ENCODE measurements at regions not wholly inside any gene's neighbourhood (a gene's known extent, or its start where the extent isn't known, plus 50 kb on each side); places are given as distances from the start of the nearest gene placed in this dataset.
"Not testable (repeated sequence)": the region's sequence is repeated elsewhere in the genome, so short reads cannot be mapped to it uniquely, and the experiment has no call there.

GRCh38 chr21:25531538-25532250, 75.6 kb downstream of the MRPL39 start:
- not testable (repeated sequence) for DNase-seq

GRCh38 chr21:25528515-25528914, 78.8 kb downstream of the MRPL39 start:
- no peak for DNase-seq

DNA sequence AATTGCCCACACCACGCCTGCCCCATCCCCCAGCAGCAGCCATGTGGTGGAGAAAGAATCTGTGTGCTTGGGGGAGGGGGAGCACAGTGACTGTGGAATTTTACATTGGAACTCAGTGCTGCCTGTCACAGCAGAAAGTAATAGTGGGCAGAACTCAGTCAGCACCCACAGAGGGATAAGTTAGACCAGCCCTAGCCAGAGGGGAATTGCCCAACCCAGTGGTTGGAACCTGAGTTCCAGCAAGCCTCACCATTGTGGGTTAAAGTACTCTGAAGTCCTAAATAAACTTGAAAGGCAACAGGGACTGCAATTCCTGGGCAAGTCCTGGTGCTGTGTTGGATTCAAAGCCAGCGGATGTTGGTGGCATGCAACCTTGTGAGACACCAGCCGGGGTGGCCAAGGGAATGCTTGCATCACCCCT, 88.8 kb downstream of the MRPL39 start:
- DNase-seq: no peak

DNA sequence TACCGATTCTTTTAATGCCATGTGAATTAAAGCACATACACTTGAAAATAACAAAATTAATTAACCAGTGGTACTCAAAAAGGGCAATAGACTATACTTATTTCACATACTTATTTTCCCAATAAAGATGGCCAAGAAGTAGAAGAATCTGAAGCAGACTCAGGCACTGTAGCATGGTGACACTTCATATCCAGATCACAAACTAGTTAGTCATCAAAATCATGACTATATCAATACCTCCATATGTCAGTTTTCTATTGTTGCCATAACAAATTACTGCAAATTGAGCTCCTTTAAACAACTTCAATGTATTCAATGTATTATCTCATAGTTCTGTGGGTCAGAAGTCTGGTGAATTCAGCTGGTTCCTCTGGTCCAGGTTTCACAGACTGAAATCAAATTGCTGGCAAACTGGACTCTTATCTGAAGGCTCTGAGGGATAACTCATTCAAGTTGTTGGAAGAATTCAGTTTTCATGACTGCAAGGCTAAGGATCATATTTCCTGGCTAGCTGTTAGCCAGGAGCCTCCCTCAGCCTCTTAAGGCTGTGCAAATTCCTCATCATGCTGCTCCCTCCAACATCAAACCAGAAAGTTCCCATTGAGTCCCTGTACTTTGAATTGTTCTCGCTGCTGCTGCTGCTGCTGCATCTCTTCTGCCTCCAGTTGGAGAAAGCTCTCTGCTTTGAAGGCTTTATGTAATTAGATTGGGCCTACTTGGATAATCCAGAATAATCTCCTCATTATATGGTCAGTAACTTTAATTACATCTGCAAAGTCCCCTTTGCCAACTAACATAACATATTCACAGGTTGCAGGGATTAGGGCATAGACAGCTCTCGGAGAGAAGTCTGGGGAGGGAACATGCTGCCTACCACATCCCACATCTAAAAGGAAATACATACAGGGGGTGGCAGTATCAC, 91.5 kb downstream of the MRPL39 start:
- DNase-seq: no peak

DNA sequence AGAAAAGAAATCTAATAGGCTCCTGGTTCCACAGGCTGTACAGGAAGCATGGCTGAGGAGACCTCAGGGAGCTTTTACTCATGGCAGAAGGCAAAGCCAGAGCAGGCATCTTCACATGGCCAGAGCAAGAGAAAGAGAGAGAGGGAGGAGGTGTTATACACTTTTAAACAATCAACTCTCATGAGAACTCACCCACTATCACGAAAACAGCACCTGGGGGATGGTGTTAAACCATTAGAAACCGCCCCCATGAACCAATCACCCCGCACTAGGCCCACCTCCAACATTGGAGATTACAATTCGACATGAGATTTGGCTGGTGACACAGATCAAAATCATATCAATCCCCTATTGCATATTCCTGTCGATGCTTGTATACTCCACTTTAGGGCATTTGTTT, 93.5 kb downstream of the MRPL39 start:
- no peak for DNase-seq

DNA sequence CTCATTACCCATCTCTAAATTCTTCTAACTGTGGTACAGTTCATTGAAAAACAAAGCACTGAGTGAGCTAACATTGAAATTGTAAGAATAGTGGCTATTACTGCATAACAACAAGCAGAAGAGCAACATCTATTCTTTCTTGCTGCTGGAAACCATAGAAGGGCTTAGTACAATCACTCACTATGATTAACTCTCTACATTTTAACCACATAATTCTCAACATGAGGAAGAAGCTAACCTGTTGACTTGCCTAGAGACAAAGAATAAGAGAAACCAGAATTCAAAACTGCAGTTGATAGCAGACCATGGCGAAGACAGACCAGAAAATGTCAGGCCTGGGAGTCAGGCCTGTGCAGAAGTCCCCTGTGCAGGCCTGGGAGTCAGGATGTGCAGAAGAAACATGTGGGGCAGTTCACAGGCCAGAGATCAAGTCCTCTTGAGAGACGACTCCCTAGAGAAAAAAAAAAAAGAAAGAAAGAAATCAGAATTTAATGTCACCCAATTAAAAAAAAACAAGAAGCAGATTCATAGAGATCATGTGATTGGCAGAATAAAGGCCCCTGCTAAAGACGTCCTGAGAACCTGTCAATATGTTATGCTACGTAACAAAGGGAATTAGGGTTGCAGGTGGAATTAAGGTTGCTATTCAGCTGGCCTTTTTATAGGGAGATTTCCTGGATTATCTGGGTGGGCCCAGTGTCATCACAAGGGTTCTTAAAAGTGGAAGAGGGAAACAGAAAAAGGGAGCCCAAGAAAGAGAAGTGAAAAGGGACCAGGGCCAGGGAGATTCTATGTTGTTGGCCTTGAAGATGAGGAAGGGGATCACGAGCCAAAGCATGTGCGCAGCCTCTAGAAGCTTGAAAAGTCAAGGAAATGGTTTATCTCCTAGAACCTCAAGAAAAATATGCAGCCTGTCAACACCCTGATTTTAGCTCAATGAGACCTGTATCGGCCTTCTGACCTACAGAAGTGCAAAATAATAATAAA, 94.9 kb downstream of the MRPL39 start:
- DNase-seq: no peak

- DNase-seq: no peak
These were observed 97.4 kb downstream of the MRPL39 start for GRCh38 chr21:25509862-25510261.

DNA sequence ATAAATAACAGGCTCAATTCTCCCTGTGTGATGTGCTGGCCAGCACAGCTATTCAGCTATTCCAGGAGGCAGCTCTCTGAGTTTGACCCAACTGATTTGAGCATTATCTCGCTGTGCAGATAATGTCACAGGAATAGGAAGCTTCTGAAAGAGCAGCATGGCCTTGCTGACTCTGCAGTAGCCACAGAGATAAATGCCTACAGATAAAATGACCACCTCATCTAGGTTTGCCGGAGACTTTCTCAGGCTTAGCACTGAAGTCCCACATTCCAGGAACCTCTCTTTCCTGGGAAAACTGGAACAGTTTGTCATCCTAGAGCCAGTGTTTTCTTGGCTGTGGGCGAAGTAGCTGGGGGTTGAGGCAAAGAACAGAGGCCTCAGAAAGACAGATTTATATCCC, 98.9 kb downstream of the MRPL39 start:
- DNase-seq: no peak

- no peak for DNase-seq
These were observed 99.8 kb downstream of the MRPL39 start for GRCh38 chr21:25507522-25507921.

DNA sequence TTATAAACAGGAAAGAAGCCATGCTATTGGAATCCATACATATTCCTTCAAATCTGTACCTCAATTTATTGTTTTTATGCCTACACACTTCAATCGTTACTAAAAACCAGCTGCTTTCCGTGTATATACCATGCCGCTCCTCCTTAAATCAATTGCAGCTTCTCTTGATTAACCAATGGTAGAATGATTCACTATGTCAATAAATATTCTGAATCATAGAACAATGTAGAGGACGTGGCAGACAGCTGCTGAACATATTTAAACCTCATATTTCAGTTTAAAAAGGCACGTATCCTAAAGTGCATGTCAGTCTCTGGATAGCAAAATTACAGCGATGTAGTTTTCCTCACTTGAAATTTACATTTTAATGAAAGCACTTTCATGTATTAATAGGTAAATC, 100.4 kb downstream of the MRPL39 start:
- no peak for DNase-seq

DNA sequence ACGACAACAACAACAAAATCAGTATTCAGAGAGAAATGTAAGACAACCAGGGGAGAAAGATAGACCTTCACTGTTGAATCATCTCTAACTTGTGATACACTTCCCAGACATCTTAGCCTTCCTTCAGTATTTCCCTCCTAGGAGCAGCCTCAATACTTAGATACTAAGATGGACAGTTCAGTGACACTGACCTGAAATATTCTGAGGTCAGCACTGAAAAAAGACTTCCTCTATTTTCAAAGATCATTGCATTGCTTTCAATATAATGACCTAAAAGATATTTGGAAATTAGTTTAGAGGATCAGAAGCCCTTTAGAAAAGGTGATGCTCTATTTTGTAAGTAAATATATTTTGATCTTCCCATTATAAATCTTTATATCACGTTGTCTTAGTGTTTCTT, 101.0 kb downstream of the MRPL39 start:
- no peak for DNase-seq

DNA sequence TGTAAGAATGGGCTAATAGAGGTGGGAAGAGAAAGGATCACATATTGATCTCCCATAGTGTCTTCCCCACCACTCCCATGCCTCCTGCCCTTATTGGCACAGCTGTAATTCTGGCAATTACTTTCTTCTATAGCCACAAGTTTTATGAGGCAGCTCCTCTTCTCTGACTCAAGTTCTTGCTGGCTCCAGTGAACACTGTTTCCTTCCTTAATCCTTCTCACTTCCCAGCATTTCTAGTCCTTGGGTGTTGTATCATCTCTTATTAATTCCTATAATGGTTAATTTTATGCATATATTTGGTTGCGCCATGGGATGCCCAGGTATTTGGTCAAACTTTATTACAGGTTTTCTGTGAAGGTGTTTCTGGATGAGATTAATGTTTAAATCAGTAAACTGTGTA, 103.3 kb downstream of the MRPL39 start:
- DNase-seq: no peak

DNA sequence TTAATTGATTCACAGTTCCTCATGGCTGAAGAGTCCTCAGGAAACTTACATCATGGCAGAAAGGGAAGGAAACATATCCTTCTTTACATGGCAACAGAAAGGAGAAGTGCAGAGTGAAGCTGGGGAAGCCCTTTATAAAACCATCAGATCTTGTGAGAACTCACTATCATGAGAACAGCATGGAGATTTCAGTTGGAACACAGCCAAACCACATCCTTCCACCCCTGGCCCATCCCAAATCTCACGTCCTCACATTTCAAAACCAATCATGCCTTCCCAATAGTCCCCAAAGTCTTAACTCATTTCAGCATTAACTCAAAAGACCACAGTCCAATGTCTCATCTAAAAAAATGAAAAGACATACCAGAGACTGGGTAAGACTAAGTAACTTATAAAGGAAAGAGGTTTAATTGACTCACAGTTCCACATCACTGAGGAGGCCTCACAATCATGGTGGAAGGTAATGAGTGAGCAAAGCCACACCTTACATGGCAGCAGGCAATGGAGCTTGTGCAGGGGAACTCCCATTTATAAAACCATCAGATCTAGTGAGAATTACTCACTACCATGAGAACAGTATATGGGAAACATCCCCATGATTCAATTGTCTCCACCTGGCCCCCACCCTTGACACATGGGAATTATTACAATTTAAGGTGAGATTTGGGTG, 105.2 kb downstream of the MRPL39 start:
- no peak for DNase-seq

DNA sequence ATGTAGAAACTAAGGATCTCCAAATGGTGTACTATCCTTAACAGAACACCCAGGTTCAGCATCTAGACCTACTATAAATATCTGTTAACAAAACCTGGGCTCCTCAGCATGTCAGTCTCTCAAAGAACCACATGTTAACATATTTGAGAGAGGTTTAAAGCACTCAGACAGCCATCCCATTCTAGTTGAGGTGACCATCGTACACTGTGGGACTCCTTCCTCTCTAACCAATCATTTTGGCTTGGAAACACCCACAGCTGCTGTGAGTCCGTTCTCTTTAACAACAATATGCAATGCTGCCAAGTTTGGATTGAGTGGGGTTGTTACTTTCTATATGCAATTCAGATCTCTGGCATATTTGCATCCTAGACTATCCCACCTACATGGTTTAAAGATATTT, 105.8 kb downstream of the MRPL39 start:
- DNase-seq: no peak

DNA sequence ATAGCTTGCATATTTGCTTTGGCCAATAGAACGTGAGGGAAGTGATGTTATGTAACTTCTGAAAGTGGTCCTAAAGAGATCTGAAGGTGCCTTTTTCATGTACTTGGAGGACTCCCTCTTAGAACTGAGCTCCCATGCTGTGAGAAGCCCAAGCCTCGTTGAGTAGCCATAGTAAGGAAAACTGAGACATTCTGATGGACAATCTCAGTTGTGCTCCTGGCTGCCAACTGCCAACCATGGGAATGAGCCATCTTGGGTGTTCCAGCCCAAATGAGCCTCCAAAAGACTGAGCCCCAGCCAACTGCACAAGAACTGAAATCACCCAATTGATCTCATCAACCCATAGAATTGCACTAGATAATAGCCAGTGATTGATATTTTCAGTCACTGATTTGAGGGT, 106.7 kb downstream of the MRPL39 start:
- no peak for DNase-seq

DNA sequence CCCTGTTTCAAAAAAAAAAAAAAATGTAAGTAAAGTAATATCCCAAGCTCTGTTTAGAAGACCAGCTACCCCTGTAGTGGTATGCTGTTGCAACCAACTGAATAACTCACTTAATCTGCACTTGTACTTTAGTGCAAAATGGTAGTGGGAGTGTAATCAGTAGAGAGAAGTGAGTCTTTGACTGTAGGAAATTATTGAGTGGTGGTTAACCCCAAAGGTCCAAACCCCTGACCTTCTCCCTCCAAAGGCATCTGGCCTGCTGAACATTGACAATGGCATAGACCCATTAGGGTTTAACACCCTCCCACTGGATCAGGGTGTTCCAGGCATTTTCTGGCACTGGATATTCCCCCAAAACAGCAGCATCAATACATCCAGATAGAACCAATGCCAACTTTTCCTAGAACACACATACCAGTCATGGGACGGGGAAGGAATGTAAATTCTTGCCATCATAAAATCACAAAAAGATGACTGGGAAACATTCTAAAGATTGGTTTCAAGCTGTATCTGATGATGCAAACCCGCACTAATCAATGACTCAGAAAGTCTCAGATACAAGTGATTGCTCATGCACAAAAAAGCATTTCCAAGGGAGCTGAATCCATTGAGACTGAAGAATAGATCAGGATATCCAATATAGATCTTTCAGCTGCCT, 110.3 kb downstream of the MRPL39 start:
- DNase-seq: no peak

DNA sequence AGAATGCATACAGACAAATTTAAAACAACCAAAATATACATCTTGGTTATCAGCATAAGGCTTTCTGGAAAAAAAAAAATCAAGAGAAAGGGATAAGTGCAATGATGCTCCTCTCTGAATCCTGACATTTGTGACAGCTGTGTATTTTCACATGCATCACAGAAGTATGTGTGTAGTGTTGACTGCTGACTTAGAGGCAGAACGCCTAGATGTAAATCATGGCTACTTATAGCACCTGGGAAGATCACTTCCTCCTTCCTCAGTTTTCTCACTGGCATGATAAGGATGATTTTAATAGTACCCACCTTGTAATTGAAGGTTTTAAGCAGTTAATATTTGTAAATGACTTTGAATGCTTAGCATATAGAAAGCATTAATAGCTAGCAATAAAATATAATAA, 112.5 kb downstream of the MRPL39 start:
- no peak for DNase-seq

DNA sequence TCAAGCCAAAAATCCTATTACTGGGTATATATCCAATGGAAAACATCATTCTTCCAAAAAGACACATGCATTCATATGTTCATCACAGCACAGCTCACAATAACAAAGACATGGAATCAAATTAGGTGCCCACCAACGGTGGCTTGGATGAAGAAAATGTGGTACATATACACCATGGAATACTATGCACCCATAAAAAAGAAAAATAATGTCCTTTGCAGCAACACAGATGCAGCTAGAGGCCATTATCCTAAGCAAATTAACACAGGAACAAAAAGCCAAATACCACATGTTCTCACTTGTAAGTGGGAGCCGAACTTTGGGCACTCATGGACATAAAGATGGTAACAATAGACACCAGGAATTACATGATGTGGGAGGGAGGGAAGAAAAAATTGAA, 113.6 kb downstream of the MRPL39 start:
- DNase-seq: no peak

DNA sequence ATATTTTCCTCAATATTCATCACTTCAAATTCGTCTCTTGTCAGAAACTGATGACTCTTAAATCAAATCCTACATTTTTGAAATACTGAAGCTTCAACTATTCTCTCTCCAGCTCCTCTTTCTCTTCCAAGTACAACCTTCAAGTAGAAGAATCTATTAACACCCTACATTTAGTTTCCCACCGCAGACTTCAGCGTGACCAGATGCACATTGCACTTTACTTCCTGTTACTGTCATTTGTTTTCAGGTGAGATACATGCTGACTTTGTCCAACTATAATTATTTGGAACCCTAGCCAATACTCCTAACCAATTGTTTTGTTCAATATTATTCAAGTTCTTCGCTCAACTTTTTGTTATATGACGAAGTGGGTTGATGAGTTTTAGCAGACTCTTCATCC, 116.0 kb downstream of the MRPL39 start:
- no peak for DNase-seq

DNA sequence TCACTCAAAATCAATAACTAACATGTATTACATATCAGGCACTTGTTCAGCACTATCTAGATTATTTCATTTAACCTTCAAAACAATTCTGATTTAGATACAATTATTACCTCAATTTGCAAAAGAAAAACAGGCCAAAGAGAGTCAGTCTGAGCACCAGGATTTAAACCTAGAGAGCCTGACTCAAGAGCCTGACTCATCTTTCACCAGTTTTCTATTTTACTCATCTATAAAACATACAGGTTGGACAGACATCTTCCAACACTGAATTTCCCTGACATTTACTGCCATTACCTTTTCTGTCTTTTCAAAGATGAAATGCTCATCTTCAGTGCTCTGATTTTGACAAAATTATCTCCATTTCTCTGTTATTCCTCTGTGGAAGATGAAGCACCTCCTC, 116.5 kb downstream of the MRPL39 start:
- DNase-seq: no peak

- DNase-seq: no peak
These were observed 117.6 kb downstream of the MRPL39 start for GRCh38 chr21:25489673-25490072.

- DNase-seq: no peak
These were observed 120.2 kb downstream of the MRPL39 start for GRCh38 chr21:25487046-25487594.
